OCI-LY3 (cell line): ENCODE measurements at regions not wholly inside any gene's neighbourhood (a gene's known extent, or its start where the extent isn't known, plus 50 kb on each side); places are given as distances from the start of the nearest gene placed in this dataset.

Experiments
- H2AFZ ChIP-seq: fragments of 200-600, 300-600 bp; shearing (Covaris generic); 2 replicates; pipeline ENCODE4 v1.6.0; 2014; ENCODE audit warnings: antibody characterized with exemption, low read depth, low read length
- H3K27ac ChIP-seq: fragments of 200-600, 300-600 bp; sonication (generic); 2 replicates; pipeline ENCODE4 v1.5.1; 2014; ENCODE audit warnings: mild to moderate bottlenecking, low read length, moderate library complexity, mixed read lengths
- H3K27me3 ChIP-seq: fragments of 200-600, 300-600 bp; sonication (generic); 2 replicates; pipeline ENCODE4 v1.6.1; 2014; ENCODE audit warnings: low read depth, low read length, mixed read lengths
- H3K36me3 ChIP-seq: fragments of 200-600, 300-600 bp; sonication (generic); replicated peaks from 2 replicates; pipeline ENCODE3; 2014; ENCODE audit warnings: low read depth, low read length, mixed read lengths
- H3K4me1 ChIP-seq: fragments of 300-600, 200-600 bp; sonication (generic); 2 replicates; pipeline ENCODE4 v1.6.1; 2014; ENCODE audit warnings: low read length, mixed read lengths
- H3K4me2 ChIP-seq: fragments of 200-600, 300-600 bp; sonication (generic); 2 replicates; pipeline ENCODE4 v1.6.1; 2014; ENCODE audit warnings: low read length, mixed read lengths
- H3K4me3 ChIP-seq: fragments of 300-600, 200-600 bp; sonication (generic); 2 replicates; pipeline ENCODE4 v1.5.1; 2014; ENCODE audit warnings: antibody characterized with exemption, mild to moderate bottlenecking, low read length, moderate library complexity
- H3K79me2 ChIP-seq: fragments of 300-600, 200-600 bp; shearing (Covaris generic); 2 replicates; pipeline ENCODE4 v1.6.1; 2014; ENCODE audit warnings: mild to moderate bottlenecking, low read length, mixed read lengths
- H3K9ac ChIP-seq: fragments of 300-600, 200-600 bp; shearing (Covaris generic); 2 replicates; pipeline ENCODE4 v1.6.0; 2014; ENCODE audit warnings: mild to moderate bottlenecking, low read length, moderate library complexity
- H3K9me3 ChIP-seq: fragments of 200-600, 300-600 bp; shearing (Covaris generic); 2 replicates; pipeline ENCODE4 v1.6.1; 2014; ENCODE audit warnings: low read length, mixed read lengths; ENCODE audit not compliant: insufficient read depth
- H4K20me1 ChIP-seq: fragments of 200-600, 300-600 bp; sonication (generic); 2 replicates; pipeline ENCODE4 v1.6.1; 2016; ENCODE audit warnings: low read length, mixed read lengths; ENCODE audit not compliant: insufficient read depth
- EZH2phosphoT487 ChIP-seq: fragments of 200-600 bp; shearing (Covaris generic); IDR thresholded peaks from 2 replicates; pipeline ENCODE4 v1.6.1; 2018; ENCODE audit warnings: antibody characterized with exemption, mixed run types, low read depth
- TF ChIP-seq, protein P1 (sequence below): fragments of 200-600, 300-600 bp; sonication (generic); IDR thresholded peaks from 2 replicates; pipeline ENCODE4 v1.5.1; 2014; ENCODE audit warnings: antibody characterized with exemption, low read length, low read depth

DNA sequence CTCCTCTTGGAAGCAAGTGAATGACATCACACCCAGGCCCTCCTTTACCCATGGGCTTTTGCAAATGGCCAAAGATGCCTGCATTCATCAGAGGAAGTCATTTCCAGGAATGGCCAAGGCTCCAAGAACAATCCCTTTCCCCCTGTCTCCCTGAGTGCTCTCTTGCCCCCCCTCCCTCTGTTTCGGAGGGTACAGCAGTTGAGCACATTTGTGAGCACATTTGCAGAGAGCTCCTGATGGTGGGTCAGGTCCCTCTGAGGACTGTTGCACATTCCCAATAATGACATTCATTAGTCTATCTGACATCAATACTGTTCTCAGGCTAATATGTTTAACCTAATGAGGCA, 113.4 kb downstream of the MATN1 start:
- Histone ChIP-seq H3K27ac (no peak overlapping the region), H3K4me2 (no peak overlapping the region), H3K79me2 (no peaks in the 10 kb centered on the region), H4K20me1 (no peaks in the 10 kb centered on the region), H3K27me3 (no peaks in the 10 kb centered on the region; the same call in 1 of the 2 replicates), H3K36me3 (no peaks in the 10 kb centered on the region), H3K4me3 (no peak overlapping the region), H3K9me3 (no peaks in the 10 kb centered on the region), H3K4me1 (no peaks in the 10 kb centered on the region), H2AFZ (no peak overlapping the region), H3K9ac (no peak overlapping the region)
- TF ChIP-seq, protein P1, sequence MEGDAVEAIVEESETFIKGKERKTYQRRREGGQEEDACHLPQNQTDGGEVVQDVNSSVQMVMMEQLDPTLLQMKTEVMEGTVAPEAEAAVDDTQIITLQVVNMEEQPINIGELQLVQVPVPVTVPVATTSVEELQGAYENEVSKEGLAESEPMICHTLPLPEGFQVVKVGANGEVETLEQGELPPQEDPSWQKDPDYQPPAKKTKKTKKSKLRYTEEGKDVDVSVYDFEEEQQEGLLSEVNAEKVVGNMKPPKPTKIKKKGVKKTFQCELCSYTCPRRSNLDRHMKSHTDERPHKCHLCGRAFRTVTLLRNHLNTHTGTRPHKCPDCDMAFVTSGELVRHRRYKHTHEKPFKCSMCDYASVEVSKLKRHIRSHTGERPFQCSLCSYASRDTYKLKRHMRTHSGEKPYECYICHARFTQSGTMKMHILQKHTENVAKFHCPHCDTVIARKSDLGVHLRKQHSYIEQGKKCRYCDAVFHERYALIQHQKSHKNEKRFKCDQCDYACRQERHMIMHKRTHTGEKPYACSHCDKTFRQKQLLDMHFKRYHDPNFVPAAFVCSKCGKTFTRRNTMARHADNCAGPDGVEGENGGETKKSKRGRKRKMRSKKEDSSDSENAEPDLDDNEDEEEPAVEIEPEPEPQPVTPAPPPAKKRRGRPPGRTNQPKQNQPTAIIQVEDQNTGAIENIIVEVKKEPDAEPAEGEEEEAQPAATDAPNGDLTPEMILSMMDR = no peak
- TF ChIP-seq EZH2phosphoT487 = no peak

DNA sequence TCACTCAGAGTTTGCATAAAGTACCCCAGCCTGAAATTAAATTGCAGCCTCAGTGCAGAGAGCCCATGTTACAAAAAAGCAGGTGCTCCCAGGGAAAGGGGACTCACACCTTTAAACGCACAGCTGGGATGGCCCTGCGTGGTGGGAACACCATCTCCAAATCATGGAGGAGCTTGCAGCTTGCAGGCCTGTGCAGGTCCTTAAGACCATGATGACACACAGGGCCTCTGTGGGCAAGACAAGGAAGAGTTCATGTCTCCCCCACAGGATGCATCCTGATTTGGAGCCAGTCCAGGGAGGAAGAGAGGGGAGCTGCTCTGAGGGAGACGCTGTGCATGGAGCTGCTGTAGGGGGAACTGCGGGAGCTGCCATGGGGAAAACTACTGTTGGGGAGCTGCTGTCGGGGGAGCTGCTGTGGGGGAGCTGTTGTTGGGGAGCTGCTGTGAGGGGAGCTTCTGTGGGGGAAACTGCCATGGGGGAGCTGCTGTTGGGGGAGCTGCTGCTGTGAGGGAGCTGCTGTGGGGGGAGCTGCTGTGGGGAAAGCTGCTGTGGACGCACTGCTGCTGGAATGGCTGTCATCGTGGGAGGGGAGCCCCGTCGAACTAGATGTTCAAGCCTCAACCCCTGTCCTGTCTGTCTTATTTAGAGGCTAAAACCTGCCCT, 113.9 kb downstream of the MATN1 start:
- H3K4me2 ChIP-seq = no peak overlapping the region
- TF ChIP-seq, protein P1 = no peak
- TF ChIP-seq EZH2phosphoT487 = no peak
- H3K4me3 ChIP-seq = no peak overlapping the region
- no peaks in the 10 kb centered on the region for H3K9me3 ChIP-seq
- no peak overlapping the region for H3K9ac ChIP-seq
- no peaks in the 10 kb centered on the region for H4K20me1 ChIP-seq
- H3K4me1 ChIP-seq = no peaks in the 10 kb centered on the region
- no peaks in the 10 kb centered on the region for H3K36me3 ChIP-seq
- H3K27me3 ChIP-seq = no peaks in the 10 kb centered on the region; the same call in 1 of the 2 replicates
- no peak overlapping the region for H3K27ac ChIP-seq
- no peak overlapping the region for H2AFZ ChIP-seq
- no peaks in the 10 kb centered on the region for H3K79me2 ChIP-seq

- TF ChIP-seq, protein P1 = no peak
- no peak for TF ChIP-seq EZH2phosphoT487
- no peaks in the 10 kb centered on the region for H3K79me2 ChIP-seq
Measured at GRCh38 chr1:30607723-30608122, 115.7 kb downstream of the MATN1 start.

DNA sequence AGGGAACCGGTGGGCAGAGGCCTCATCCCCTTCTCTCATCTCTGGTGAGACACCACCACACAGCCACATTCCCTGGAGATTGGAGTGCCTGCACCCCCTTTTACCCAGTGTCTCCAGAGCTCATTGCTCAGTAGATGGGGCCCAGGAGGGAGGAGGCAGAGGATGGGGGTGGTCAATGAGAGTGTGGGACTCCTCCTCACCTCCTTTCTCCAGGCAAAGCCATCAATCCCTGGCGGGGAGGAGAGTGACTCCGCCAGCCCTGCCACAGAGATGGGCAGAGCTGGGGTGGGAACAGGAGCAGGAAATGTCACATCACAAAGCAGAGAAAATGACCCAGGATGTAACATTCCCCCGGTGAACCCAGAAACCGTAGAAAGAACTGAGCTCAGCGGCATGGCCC, 117.2 kb downstream of the MATN1 start:
- Histone ChIP-seq H4K20me1 (no peaks in the 10 kb centered on the region), H2AFZ (no peak overlapping the region), H3K36me3 (no peaks in the 10 kb centered on the region), H3K79me2 (no peaks in the 10 kb centered on the region), H3K4me3 (no peak overlapping the region), H3K27me3 (no peaks in the 10 kb centered on the region), H3K9me3 (no peaks in the 10 kb centered on the region), H3K9ac (no peak overlapping the region), H3K4me2 (no peak overlapping the region), H3K27ac (no peak overlapping the region), H3K4me1 (no peaks in the 10 kb centered on the region)
- TF ChIP-seq, protein P1 = no peak
- no peak for TF ChIP-seq EZH2phosphoT487

More at GRCh38 chr1:30607723-30608122, 115.7 kb downstream of the MATN1 start:
- Histone ChIP-seq H3K9me3 (no peaks in the 10 kb centered on the region), H3K36me3 (no peaks in the 10 kb centered on the region), H3K4me2 (no peak overlapping the region), H3K27me3 (no peaks in the 10 kb centered on the region; the same call in 1 of the 2 replicates), H3K4me3 (no peak overlapping the region), H3K9ac (no peak overlapping the region), H3K27ac (no peak overlapping the region), H3K4me1 (no peaks in the 10 kb centered on the region), H4K20me1 (no peaks in the 10 kb centered on the region), H2AFZ (no peak overlapping the region)
